HG02763 (cell line): ENCODE measurements at regions not wholly inside any gene's neighbourhood (a gene's known extent, or its start where the extent isn't known, plus 50 kb on each side); places are given as distances from the start of the nearest gene placed in this dataset.

Experiments used
- ATAC-seq: cut with Tn5 transposase; IDR thresholded peaks from one replicate; pipeline ENCODE4 v1.9.1; 2021; ENCODE audit warnings: mild to moderate bottlenecking, moderate library complexity; ENCODE audit not compliant: unreplicated experiment

DNA sequence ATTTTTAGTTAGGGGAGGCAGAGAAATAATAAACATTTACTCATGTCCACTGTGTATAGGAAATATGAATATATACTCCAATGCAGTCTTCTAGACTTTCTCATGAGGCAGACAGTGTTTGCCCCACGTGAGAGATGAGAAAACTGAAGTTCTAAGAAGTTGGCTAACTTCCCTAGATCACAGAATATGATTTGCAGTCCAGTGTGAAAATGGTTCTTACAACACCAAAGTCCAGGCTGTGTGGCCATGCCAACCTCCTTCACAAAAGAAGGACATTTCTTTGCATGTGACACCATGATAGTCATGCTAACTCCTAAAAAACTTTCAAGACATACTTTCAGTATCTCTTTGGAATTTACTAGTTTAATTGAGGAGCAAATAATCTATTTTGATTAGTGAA, 143.7 kb downstream of the IRS1 start:
- ATAC-seq: no peak

DNA sequence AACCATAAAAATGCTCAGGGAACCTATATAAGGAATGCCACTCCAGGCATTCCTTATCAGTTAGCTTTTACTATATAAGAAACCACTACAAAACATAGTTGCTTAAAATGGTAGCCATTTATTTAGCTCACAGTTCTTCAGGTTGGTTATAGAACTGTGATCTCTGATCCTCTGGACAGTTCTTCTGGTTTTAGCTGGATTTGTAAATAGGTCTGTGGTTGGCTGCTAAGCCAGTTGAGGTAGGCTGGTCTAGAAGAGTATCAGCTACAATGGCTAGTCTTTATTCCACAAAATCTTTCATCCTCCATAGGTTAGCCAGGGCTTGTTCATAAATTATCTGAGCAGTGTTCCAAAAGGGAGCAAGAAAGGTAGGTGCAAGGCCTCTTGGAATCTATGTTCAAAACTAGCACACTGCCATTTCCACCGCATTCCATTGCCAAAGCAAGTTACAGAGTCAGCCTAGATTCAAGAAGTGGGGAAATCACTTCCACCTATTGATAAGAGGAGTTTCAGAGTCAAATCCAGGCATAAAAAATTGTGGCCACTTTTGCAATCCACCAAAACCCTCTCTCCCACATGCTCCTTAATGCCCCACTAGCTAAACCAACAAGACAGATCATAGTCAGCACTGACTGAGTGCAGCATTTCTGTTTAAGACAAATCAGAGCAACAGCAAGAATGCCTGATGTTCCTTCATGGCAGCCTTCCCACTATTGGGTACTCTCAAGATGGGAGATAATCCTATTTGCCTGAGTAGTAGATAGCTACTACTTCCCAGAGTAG, 146.4 kb downstream of the IRS1 start:
- ATAC-seq: no peak

DNA sequence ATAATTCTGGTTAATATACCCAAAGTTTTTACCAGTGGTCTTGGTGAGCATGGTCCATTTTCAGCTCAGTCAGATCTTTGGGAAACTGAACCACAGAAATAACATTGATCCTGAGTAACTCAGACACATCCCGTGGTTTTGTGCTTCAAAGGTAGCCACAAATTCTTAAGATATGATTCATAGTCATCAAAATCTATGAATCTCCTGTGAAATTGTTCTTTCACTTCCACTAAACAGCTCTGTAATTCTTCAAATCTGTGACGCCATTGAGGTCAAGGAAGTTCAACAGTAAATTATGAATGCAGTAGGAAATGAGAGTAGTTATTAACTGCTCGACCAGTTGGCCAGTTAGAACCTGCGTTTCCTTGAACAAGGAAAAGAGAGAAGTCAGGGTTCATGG, 147.3 kb downstream of the IRS1 start:
- ATAC-seq: no peak

DNA sequence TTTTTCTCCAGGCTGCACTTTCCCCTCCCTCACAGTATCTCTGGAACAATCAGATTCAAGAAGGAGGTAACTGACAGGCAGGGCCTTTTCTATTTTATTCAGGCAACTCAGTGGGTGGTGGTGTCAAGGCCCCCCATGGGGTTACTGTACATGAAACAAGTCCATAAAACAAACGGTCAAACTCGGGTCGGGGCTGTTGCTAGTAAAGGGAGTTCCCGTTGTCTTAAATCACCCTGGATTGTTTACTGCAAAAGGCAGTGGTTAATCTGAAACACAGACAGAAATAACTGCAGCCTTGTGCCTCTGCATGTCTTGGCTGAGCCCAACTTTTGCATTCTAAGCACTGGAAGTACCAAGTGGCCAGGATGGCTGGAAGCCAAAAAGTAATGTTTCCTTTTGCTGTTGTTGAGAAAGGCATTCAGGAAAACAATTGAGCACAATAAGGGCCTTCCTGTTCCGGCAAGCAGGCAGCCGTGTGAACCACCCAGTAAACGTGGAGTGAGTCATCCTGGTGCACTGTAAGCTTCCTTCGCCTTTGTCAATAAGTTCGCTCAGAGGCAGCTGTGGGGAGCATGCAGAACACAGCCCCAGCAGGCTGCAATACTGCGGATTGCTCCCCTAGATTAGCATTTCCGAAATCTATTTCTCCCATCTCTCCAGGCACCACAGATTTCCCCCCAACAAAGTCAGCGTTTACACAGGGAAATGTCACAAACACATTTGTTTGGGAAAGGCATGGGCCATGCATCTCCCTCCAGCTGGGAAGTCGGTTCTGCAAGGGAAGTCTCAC, 149.6 kb downstream of the IRS1 start:
- ATAC-seq: peak; percentile 85

DNA sequence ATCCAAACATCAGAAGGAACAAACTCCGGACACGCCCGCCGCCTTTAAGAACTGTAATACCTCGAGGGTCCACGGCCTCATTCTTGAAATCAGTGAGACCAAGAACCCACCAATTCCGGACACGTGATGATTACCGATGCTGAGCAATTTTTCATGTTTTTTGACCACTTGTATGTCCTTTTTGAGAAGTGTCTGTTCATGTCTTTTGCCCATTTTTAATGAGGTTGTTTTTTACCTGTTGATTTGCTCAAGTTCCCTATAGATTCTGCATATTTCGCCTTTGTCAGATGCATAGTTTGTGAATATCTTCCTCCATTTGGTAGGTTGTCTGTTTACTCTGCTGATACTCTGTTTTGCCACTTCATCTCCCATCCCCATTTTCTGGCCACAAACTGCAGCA, 150.4 kb downstream of the IRS1 start:
- ATAC-seq: no peak

DNA sequence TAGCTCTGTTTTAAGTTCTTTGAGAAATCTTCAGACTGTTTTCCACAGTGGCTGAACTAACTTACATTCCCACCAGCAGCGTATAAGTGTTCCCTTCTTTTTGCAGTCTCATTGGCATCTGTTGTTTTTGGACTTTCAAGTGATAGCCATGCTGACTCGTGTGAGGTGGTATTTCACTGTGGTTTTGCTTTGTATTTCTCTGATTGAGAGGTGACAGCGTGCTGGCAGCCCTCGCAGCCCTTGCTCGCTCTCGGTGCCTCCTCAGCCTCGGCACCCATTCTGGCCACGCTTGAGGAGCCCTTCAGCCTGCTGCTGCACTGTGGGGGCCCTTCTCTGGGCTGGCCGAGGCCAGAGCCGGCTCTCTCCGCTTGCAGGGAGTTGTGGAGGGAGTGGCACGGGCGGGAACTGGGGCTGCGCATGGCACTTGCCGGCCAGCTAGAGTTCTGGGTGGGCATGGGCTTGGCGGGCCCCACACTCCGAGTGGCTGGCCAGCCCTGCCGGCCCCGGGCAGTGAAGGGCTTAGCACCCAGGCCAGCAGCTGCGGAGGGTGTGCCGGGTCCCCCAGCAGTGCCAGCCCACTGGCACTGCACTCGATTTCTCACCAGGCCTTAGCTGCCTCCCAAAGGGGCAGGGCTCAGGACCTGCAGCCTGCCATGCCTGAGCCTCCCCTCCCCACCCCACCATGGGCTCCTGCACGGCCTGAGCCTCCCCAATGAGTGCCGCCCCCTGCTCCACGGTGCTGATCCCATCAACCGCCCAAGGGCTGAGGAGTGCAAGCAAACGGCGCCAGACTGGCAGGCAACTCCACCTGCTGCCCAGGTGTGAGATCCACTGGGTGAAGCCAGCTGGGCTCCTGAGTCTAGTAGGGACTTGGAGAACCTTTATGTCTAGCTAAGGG, 151.8 kb downstream of the IRS1 start:
- ATAC-seq: no peak

DNA sequence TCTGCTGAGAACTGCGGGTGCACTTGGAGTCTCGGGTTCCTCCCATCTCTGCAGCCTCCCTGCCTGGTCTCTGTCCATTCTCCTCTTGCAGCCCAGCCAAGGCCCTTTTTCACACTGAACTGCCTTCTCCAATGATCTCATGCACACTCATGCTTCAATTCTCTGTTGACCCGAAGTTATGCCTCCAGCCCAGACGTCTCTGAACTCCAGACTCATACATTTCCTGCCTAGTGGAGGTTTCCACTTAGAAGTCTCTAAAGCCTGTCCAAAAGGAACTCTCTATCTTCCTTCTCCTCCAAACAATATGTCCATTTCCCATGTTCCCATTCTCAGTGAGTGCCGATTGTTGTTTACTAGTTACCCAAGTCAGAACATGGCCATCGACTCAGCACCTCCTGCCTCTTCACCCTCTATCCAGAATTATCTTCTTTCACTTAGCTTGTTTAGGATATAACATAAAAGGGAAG, 155.2 kb downstream of the IRS1 start:
- no peak for ATAC-seq

DNA sequence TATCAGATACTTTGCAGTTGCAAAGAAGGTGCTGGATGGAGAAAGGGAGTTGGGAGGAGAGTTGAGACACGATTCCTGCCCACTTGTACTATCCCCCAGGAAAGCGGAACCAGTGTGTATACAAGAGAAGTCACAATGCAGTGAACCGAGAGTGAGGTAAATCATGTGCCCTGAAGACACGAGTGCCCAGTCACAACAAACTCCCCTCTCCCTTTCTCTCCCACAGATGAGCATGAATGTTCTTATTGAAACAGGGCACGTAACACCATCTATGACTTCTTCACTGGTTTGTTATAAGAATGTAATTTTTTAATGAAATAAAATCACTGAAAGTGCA, 155.7 kb downstream of the IRS1 start:
- no peak for ATAC-seq

DNA sequence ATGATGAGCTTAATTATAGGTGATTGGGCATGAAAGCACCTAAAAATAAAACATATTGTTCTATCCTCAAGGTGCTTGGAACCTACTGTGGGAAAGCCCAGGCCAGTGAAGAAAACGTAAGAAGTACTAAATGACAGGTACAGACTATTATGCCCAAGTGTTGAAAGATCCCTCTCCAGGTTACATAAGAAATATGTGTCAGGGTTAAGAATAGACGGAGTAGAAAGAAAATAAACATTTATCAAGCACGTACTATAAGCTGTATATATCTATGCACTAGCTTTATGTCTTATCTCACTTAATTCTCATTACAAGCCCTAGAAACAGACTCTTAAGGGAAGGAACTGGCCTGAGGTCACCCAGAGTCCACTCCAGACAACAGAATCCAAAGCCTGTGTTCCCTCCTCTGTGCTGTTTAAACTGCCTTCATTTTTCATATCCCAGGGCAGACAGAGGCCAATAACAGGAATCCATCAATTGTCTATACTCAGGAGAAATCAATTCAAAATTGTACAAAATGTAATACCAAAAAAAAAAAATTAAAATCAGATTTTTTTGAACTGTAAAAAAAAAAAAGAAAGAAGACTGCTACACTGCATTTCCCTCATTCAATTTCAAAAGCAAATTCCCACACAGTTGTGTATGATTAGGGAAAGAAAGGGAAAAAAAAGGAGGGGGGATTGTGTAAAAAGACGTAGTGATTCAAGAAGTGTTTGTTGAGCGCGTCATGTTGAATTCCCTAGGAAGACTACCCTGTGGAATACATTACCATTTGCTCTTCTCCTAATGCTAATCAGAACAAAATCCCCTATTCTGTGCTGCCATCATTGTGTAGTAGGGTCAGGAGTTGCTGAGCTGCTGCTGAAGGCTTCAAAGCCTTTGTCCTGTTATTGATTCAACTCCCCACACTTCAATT, 156.3 kb downstream of the IRS1 start:
- no peak for ATAC-seq

DNA sequence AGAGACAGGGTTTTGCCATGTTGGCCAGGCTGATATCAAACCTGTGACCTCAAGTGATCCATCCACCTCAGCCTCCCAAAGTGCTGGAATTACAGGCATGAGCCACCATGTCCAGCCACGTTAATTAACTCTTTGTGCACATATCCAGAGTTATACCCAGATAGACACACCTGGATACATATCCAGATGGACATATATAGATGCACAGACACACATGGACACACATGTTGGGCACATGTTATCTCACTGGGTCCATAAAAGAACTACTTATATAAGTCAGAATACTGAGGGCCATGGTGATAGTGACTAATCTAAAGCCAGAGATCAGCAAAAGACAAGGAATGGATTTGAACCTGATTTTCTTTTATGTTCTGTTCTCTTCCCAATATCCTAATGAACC, 158.6 kb downstream of the IRS1 start:
- ATAC-seq: no peak

DNA sequence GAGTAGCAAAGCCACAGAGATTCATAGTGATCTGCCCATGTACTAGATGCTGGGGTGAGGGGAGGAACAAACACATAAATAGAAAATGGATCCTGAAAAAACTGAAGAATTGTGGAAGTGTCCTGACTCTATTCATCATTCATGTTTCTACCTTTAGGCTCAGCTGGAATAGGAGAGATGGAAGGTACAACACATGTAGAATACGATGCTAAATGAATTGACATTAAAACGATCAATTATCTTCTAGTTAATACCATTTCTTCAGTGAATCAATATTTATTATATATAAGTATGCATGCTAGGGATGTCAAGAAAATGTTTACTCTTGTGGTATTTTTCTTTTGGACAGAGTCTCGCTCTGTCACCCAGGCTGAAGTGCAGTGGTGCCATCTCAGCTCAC, 159.1 kb downstream of the IRS1 start:
- no peak for ATAC-seq

DNA sequence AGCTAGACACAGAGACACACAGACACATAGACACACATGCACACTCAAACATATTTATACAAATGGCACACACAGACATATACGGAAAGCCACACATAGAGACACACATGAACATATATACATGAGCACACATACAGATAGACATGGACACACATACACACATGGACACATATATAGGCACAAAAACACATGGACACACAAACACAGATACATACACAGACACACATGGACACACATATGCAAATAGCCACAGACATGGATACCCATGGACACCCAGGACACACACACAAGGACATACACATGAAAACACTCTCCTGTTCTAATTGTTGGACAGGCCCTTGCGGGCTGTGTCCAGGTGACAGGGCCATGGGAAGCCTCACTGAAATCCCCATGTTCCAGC, 160.1 kb downstream of the IRS1 start:
- ATAC-seq: no peak

DNA sequence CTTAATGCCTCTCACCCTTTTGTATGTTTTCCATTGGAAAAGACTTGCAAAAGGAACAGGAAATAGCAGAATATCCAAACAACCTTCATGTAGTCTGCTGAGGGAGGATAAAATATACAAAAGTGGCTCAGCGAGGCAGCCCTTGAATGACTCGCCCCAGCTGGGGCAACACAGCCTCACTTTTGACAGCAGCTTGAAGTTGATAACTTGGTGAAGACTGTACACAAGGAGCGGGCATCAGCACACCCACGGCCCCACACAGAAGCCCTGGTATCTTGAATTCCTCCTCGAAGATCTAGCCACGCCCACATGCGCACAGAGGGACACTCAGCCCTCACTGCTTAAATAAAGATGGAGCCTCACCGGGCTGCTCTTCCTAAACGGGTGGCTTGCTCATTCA, 161.0 kb downstream of the IRS1 start:
- ATAC-seq: no peak

DNA sequence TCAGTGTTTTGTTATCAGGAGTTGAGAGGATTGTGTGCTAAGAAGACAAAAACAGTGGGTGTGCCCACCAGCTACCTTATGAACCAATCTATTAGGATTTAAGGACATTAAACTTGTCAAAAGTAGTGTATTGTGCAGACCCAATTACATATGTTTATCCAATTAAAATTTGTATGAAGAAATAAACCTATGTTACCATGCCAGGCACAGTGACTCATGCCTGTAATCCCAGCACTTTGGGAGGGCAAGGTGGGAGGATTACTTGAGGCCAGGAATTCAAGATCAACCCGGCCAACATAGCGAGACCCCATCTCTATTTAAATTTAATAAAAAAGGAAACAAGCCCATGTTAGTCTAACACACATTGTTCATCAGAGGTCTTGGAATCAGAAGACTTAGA, 162.2 kb downstream of the IRS1 start:
- ATAC-seq: no peak

DNA sequence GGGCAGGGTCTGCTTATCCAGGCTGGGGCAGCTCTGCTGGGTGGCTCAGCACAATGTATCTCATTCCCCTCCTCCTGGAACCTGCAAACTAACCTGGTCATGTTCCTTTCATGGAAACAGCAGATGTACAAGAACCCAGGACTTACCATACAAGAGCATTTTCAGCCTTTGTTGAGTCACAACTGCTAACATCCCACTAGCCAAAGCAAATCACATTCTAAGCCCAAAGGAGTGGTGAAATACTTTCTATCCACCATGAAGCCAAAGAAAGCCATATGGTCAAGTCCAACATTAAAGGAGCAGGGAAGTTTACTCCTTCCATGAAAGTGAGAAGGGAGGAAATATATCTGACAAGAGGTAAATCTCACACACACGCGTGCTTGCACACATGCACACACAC, 163.0 kb downstream of the IRS1 start:
- ATAC-seq: no peak

DNA sequence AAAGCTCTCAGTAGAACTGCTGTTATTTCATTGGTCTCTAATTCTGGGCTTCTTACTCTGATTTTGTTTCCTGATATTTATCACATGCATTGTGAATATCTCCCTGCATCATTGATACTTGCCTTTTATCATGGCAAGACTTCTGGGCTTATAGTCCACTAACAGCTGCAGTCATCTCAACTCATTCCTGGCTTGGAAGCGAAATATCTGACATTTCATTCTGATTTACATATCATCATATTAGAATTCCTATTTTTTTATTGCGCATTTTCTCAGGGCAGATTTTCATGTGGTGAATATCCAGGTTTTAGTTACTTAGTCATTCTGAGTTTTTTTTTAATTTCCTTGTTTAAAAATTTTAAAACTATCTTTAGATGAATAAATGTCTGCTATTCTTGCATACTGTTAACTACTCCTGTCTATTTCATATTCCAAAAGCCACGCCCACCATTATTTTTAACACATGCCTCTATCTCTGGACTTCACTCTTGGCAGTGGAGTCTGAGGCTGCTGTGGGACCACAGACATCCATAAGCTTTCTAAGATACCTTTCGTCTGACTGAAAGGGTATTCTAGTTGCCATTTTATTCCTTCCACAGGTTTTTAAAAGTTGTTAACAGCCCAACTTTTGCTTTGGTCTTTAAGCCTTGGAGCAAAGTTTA, 164.5 kb downstream of the IRS1 start:
- ATAC-seq: no peak

DNA sequence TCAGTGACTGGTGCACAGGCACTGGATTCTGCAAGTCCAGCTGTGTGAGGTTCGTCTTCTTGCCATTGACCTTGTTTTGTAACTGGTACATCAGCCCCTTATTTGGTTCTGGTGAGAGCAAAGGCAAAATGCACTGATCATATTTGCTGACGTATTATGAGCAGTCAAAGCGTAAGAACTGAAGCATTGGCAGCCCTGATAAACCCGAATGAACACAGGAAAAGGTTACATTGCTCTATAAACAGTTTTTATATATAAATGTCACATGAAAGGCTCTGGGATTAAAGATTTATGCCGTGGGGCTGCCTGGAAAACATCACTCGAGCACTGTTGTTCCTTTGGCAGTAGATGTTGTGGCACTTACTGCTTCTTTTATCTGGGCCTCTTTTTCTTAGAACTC, 167.9 kb downstream of the IRS1 start:
- ATAC-seq: no peak

DNA sequence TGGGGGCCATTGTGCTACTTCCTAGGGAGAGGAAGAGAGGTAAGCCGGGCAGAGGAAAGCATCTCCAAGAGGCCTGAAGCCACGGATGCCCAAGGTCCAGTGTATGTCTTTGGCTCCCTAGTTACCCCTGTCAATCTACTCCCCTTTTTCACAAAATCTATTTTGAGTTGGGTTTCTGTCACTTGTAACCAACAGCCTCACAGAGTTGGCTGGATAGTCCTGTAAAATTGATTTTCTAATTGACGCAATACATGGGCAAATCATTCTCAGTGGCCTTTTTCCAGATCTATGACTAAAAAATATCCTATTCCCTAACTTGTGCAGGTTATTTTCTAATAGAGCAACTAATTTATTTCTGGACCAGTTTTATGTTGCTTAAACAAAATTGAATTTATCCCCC, 168.4 kb downstream of the IRS1 start:
- no peak for ATAC-seq

DNA sequence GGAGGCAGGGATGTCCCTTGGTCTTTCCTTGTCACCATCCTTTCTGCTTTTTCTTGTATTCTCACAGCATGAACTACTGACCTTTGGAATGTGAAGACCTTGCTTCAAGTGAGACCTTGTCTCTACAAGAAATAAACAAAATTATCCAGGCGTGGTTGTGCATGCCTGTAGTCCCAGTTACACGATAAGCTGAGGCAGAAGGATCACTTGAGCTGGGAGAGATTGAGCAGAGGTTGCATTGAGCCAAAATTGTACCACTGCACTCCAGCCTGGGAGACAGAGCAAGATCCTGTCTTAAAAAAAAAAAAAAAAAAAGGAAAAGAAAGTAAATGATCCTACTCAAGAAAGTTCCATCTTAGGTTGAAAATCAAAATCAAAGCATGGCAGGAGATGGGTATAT, 173.7 kb downstream of the IRS1 start:
- ATAC-seq: no peak
